ENCODE measurements at regions not wholly inside any gene's neighbourhood (a gene's known extent, or its start where the extent isn't known, plus 50 kb on each side); places are given as distances from the start of the nearest gene placed in this dataset.

- 58% methylated on average over 1 of the region's 1 CpG for WGBS (ENCODE audit: missing lambda C conversion rate)
- no peaks in the 10 kb centered on the region for H3K9me3 ChIP-seq
- TF ChIP-seq HOXA7 (CRISPR knock-in tag; IDR thresholded peaks at IDR 0.05): no peak
- TF ChIP-seq MAFK (IDR thresholded peaks at IDR 0.05; ENCODE audit: partially characterized antibody): peak; percentile 72
- ATAC-seq: no peak
- no peak overlapping the region for H3K27ac ChIP-seq
- CTCF ChIA-PET: no interaction called here
- no peak for FAIRE-seq
- POLR2A ChIA-PET: no interaction called here
- no peak overlapping the region for H3K4me2 ChIP-seq
- no peak overlapping the region for H3K4me3 ChIP-seq
- no peaks in the 10 kb centered on the region for H3K4me1 ChIP-seq
- DNase-seq (ENCODE audit: low read depth in 1 of 2, low spot score in 1 of 2): no peak
These were observed 75.5 kb upstream of the PLEKHA5 start for GRCh38 chr12:19054035-19054434.

DNA sequence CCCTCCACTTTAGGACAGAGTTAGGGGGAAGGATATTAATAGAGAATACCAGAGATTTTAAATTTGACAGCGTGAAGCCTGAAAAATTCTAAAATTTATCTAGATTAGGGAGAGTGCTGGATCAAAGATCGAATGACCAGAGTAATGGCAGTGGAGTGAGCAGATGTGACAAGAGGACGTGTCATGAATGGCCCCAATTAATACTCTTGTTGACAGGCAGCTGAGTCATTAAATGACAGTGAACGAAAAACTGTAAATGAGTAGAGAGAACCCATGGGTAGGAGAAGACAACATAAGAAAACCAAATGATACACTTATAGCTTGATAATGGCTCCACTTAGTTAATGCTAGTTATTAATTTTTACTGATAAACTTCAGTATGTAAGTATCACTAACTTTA lies 73.9 kb upstream of the PLEKHA5 start:
- CTCF ChIA-PET: no interaction called here
- FAIRE-seq (no peak), DNase-seq (ENCODE audit: low read depth in 1 of 2, low spot score in 1 of 2) (no peak), ATAC-seq (no peak)
- no peak overlapping the region for H3K27ac ChIP-seq
- no peaks in the 10 kb centered on the region for H3K4me1 ChIP-seq
- H3K4me2 ChIP-seq: no peak overlapping the region
- H3K9me3 ChIP-seq: no peaks in the 10 kb centered on the region
- 51% methylated on average over 4 of the region's 4 CpGs for WGBS (ENCODE audit: missing lambda C conversion rate)
- POLR2A ChIA-PET: no interaction called here
- no peak for TF ChIP-seq KDM1A (IDR thresholded peaks at IDR 0.05; ENCODE audit: low read depth)
- TF ChIP-seq RCOR1 (IDR thresholded peaks at IDR 0.05; ENCODE audit: low read depth, low read length): no peak
- TF ChIP-seq EHF (CRISPR knock-in tag; IDR thresholded peaks at IDR 0.05): no peak
- no peak for TF ChIP-seq CHD4 (IDR thresholded peaks at IDR 0.05; ENCODE audit: borderline replicate concordance)
- TF ChIP-seq CHD2 (IDR thresholded peaks at IDR 0.05; ENCODE audit: low read length, partially characterized antibody): no peak
- H3K4me3 ChIP-seq: no peak overlapping the region

DNA sequence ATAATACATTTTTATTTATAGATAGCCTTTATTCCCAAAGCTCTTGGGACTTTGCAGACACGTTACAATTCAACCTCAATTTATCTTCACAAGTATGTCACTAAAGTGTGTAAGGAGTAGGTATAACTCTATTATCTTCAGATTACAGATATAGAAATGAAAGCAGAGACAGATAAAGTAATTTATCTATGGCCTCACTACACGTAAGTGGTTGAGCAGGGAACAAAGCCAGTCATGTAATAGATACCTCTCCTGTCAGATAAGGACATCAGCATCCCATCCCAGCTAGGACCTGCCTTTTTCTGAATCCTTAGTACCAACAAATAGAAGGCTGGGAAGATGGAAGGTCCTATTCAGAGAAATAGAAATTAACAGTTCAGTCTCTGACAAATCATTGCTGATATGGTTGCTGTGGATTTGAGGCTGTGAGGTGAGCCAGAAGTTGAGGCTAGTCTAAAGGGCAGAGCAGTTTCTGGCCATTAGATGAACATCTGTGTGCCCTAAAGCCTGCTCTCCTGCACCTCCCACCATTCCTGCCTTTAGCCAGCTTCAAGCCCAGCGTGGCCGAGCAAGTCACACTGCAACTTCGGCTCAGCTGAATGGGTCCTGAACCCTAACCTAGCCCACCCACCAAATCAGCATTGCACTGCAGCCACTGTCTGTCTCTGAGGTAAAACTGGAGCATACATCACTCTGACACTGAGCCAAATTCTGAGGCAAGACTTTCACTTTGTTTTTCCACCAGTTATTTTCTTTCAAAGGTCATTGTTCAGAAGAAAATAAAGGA lies 71.1 kb upstream of the PLEKHA5 start:
- DNase-seq (ENCODE audit: low read depth in 1 of 2, low spot score in 1 of 2): no peak
- ATAC-seq: no peak
- H3K4me2 ChIP-seq: no peak overlapping the region
- no peak overlapping the region for H3K4me3 ChIP-seq
- H3K9me3 ChIP-seq: no peaks in the 10 kb centered on the region
- no peak for FAIRE-seq
- TF ChIP-seq REST (IDR thresholded peaks at IDR 0.05) (no peak), CBX8 (IDR thresholded peaks at IDR 0.05) (no peak), RCOR1 (IDR thresholded peaks at IDR 0.05; ENCODE audit: low read depth, low read length) (no peak), EP300 (IDR thresholded peaks at IDR 0.05) (no peak), POLR2A (IDR thresholded peaks at IDR 0.05; ENCODE audit: low read length) (no peak), RAD21 (conservative IDR thresholded peaks at IDR 0.05 in 1 of 2, IDR thresholded peaks at IDR 0.05 in 1 of 2) (no peak), NPAS2 (CRISPR knock-in tag; IDR thresholded peaks at IDR 0.05; ENCODE audit: borderline replicate concordance) (no peak), MAZ (IDR thresholded peaks at IDR 0.05; ENCODE audit: borderline replicate concordance, low read depth, low read length) (no peak), RNF2 (IDR thresholded peaks at IDR 0.05; ENCODE audit: borderline replicate concordance, low read depth) (no peak), CEBPB (IDR thresholded peaks at IDR 0.05) (no peak), ZSCAN20 (CRISPR knock-in tag; IDR thresholded peaks at IDR 0.05) (no peak), BHLHE40 (IDR thresholded peaks at IDR 0.05; ENCODE audit: low read depth, low read length) (no peak), ZNF302 (CRISPR knock-in tag; IDR thresholded peaks at IDR 0.05) (no peak), HOXA7 (CRISPR knock-in tag; IDR thresholded peaks at IDR 0.05) (no peak), GATA3 (IDR thresholded peaks at IDR 0.05; ENCODE audit: borderline replicate concordance) (no peak)
- TF ChIP-seq, protein P1, sequence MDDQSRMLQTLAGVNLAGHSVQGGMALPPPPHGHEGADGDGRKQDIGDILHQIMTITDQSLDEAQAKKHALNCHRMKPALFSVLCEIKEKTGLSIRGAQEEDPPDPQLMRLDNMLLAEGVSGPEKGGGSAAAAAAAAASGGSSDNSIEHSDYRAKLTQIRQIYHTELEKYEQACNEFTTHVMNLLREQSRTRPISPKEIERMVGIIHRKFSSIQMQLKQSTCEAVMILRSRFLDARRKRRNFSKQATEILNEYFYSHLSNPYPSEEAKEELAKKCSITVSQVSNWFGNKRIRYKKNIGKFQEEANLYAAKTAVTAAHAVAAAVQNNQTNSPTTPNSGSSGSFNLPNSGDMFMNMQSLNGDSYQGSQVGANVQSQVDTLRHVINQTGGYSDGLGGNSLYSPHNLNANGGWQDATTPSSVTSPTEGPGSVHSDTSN (IDR thresholded peaks at IDR 0.05): no peak
- TF ChIP-seq, protein P2, sequence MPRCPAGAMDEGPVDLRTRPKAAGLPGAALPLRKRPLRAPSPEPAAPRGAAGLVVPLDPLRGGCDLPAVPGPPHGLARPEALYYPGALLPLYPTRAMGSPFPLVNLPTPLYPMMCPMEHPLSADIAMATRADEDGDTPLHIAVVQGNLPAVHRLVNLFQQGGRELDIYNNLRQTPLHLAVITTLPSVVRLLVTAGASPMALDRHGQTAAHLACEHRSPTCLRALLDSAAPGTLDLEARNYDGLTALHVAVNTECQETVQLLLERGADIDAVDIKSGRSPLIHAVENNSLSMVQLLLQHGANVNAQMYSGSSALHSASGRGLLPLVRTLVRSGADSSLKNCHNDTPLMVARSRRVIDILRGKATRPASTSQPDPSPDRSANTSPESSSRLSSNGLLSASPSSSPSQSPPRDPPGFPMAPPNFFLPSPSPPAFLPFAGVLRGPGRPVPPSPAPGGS (IDR thresholded peaks at IDR 0.05): no peak
- TF ChIP-seq, protein P3, sequence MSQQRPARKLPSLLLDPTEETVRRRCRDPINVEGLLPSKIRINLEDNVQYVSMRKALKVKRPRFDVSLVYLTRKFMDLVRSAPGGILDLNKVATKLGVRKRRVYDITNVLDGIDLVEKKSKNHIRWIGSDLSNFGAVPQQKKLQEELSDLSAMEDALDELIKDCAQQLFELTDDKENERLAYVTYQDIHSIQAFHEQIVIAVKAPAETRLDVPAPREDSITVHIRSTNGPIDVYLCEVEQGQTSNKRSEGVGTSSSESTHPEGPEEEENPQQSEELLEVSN (IDR thresholded peaks at IDR 0.05; ENCODE audit: borderline replicate concordance, low read depth): no peak
- TF ChIP-seq, protein P4, sequence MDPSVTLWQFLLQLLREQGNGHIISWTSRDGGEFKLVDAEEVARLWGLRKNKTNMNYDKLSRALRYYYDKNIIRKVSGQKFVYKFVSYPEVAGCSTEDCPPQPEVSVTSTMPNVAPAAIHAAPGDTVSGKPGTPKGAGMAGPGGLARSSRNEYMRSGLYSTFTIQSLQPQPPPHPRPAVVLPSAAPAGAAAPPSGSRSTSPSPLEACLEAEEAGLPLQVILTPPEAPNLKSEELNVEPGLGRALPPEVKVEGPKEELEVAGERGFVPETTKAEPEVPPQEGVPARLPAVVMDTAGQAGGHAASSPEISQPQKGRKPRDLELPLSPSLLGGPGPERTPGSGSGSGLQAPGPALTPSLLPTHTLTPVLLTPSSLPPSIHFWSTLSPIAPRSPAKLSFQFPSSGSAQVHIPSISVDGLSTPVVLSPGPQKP (IDR thresholded peaks at IDR 0.05; ENCODE audit: low read depth, low read length): no peak
- TF ChIP-seq, protein P5, sequence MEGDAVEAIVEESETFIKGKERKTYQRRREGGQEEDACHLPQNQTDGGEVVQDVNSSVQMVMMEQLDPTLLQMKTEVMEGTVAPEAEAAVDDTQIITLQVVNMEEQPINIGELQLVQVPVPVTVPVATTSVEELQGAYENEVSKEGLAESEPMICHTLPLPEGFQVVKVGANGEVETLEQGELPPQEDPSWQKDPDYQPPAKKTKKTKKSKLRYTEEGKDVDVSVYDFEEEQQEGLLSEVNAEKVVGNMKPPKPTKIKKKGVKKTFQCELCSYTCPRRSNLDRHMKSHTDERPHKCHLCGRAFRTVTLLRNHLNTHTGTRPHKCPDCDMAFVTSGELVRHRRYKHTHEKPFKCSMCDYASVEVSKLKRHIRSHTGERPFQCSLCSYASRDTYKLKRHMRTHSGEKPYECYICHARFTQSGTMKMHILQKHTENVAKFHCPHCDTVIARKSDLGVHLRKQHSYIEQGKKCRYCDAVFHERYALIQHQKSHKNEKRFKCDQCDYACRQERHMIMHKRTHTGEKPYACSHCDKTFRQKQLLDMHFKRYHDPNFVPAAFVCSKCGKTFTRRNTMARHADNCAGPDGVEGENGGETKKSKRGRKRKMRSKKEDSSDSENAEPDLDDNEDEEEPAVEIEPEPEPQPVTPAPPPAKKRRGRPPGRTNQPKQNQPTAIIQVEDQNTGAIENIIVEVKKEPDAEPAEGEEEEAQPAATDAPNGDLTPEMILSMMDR (IDR thresholded peaks at IDR 0.05): no peak
- POLR2A ChIA-PET: no interaction called here
- CTCF ChIA-PET: no interaction called here
- WGBS (ENCODE audit: missing lambda C conversion rate): 51% methylated on average over 5 of the region's 5 CpGs
- H3K4me1 ChIP-seq: no peaks in the 10 kb centered on the region
- H3K27ac ChIP-seq: no peak overlapping the region

Measured in A549 (cell line).